Adrenal gland (tissue), 5 donors: ENCODE measurements at regions not wholly inside any gene's neighbourhood (a gene's known extent, or its start where the extent isn't known, plus 50 kb on each side); places are given as distances from the start of the nearest gene placed in this dataset.

Source experiments
- POLR2A ChIP-seq, 2 donors: fragments of 450-650 bp; IDR thresholded peaks; one replicate each; pipeline ENCODE4 v1.6.1; 2017; ENCODE audit warnings: antibody characterized with exemption in 2 of 2, mild to moderate bottlenecking in 2 of 2, moderate library complexity in 1 of 2
- TF ChIP-seq, protein P1 (sequence below), 6 experiments: fragments of 450-650 bp in 4 of 6; fragments of 200-600 bp in 2 of 6; sonication (generic) in 1 of 6; IDR thresholded peaks; 1 replicate in 5 of 6; 2 replicates in 1 of 6; pipeline versions ENCODE4 v1.5.1 to v1.8.0; 2016 to 2021; ENCODE audit warnings: antibody characterized with exemption in 6 of 6, mild to moderate bottlenecking in 2 of 6, moderate library complexity in 1 of 6
- donor health status: DM: no; HTN: no; CAD: no.

DNA sequence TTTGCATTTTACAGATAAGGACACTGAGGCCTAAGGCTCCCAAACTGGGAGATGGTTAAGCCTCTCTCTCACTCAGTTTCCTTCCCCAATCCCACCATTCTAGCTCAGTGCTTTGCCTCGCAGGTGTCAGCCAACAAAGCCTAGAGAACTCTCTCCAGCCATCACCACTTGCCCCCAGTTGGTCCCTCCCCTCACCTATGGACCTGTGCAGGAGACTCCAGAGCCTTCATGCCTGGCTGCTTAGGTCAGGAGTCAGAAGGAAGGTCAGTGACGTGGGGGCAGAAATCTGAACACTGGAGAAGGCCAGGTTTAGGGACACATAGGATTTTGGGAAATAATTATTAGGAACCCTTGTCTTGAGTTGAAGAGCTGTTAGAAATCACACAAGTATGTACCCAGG is 295.3 kb downstream of the PTPRU start:
- TF ChIP-seq, protein P1, sequence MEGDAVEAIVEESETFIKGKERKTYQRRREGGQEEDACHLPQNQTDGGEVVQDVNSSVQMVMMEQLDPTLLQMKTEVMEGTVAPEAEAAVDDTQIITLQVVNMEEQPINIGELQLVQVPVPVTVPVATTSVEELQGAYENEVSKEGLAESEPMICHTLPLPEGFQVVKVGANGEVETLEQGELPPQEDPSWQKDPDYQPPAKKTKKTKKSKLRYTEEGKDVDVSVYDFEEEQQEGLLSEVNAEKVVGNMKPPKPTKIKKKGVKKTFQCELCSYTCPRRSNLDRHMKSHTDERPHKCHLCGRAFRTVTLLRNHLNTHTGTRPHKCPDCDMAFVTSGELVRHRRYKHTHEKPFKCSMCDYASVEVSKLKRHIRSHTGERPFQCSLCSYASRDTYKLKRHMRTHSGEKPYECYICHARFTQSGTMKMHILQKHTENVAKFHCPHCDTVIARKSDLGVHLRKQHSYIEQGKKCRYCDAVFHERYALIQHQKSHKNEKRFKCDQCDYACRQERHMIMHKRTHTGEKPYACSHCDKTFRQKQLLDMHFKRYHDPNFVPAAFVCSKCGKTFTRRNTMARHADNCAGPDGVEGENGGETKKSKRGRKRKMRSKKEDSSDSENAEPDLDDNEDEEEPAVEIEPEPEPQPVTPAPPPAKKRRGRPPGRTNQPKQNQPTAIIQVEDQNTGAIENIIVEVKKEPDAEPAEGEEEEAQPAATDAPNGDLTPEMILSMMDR (IDR thresholded peaks at IDR 0.05) = no peak
- TF ChIP-seq POLR2A (IDR thresholded peaks at IDR 0.05) = no peak
